HEK293 (cell line): ENCODE measurements at regions not wholly inside any gene's neighbourhood (a gene's known extent, or its start where the extent isn't known, plus 50 kb on each side); places are given as distances from the start of the nearest gene placed in this dataset.

Source experiments
- CTCF ChIA-PET: fragments of 350-600 bp; formaldehyde crosslinking; extraction: SDS; loops from one replicate; lab custom pipeline; 2021; ENCODE audit warnings: antibody characterized with exemption; lab: Yijun Ruan, JAX
- POLR2A ChIA-PET: fragments of 300-600 bp; formaldehyde crosslinking; extraction: SDS; loops from one replicate; lab custom pipeline; 2020; ENCODE audit warnings: antibody characterized with exemption, inconsistent platforms; lab: Yijun Ruan, JAX
- H3K27ac ChIP-seq: fragments of 200-500 bp; sonication (Bioruptor generic); 2 replicates; pipeline ENCODE4 v1.5.1; 2014; ENCODE audit warnings: low read depth, low read length, control low read depth, inconsistent platforms; ENCODE audit errors: extremely low read depth
- H3K36me3 ChIP-seq, 2 experiments: fragments of 200-500 bp in 1 of 2; sonication (Bioruptor generic) in 1 of 2; 1 replicate in 1 of 2; 2 replicates in 1 of 2; pipeline ENCODE4 v1.5.1; 2014 to 2017; ENCODE audit warnings: inconsistent platforms in 2 of 2, low read length in 2 of 2; ENCODE audit not compliant: control insufficient read depth in 2 of 2, insufficient read depth in 1 of 2
- H3K4me1 ChIP-seq: fragments of 200-500 bp; sonication (Bioruptor generic); 2 replicates; pipeline ENCODE4 v1.5.1; 2014; ENCODE audit warnings: mild to moderate bottlenecking, low read length, inconsistent platforms; ENCODE audit not compliant: control insufficient read depth, insufficient read depth
- H3K4me3 ChIP-seq: 2 replicates; pipeline ENCODE4 v1.5.1; 2011; ENCODE audit warnings: low read depth, mild to moderate bottlenecking, control low read depth, low read length, moderate library complexity
- H3K9me3 ChIP-seq: fragments of 200-500 bp; sonication (Bioruptor generic); 2 replicates; pipeline ENCODE4 v1.5.1; 2014; ENCODE audit warnings: low read depth, low read length, inconsistent platforms; ENCODE audit not compliant: control insufficient read depth, insufficient read depth
- BCL6B ChIP-seq: fragments of 450-650 bp; formaldehyde crosslinking; IDR thresholded peaks from 2 replicates; pipeline ENCODE4 v1.5.1; 2017; ENCODE audit warnings: missing biosample characterization, missing genetic modification characterization
- KLF10 ChIP-seq: fragments of 450-650 bp; IDR thresholded peaks from 2 replicates; pipeline ENCODE4 v1.5.1; 2018; ENCODE audit warnings: missing biosample characterization, mild to moderate bottlenecking, missing genetic modification characterization
- MYNN ChIP-seq: fragments of 450-650 bp; formaldehyde crosslinking; IDR thresholded peaks from 2 replicates; pipeline ENCODE4 v1.5.1; 2016; ENCODE audit warnings: missing biosample characterization, missing genetic modification characterization, borderline replicate concordance
- TRIM28 ChIP-seq: IDR thresholded peaks from 2 replicates; pipeline ENCODE4 v1.6.1; 2011; ENCODE audit warnings: low read length, control low read depth, borderline replicate concordance
- ZFP3 ChIP-seq: fragments of 450-650 bp; formaldehyde crosslinking; IDR thresholded peaks from 2 replicates; pipeline ENCODE4 v1.5.1; 2016; ENCODE audit warnings: low read depth, missing biosample characterization, missing genetic modification characterization
- ZNF132 ChIP-seq: fragments of 450-650 bp; formaldehyde crosslinking; IDR thresholded peaks from 2 replicates; pipeline ENCODE4 v1.5.1; 2017; ENCODE audit warnings: missing biosample characterization, missing genetic modification characterization, borderline replicate concordance
- ZNF157 ChIP-seq: fragments of 450-650 bp; formaldehyde crosslinking; IDR thresholded peaks from 2 replicates; pipeline ENCODE4 v1.5.1; 2016; ENCODE audit warnings: missing biosample characterization, missing genetic modification characterization
- ZNF174 ChIP-seq: fragments of 450-650 bp; formaldehyde crosslinking; IDR thresholded peaks from 2 replicates; pipeline ENCODE4 v1.5.0; 2017; ENCODE audit warnings: missing biosample characterization, mild to moderate bottlenecking, missing genetic modification characterization
- ZNF23 ChIP-seq: fragments of 450-650 bp; formaldehyde crosslinking; IDR thresholded peaks from 2 replicates; pipeline ENCODE4 v1.5.1; 2016; ENCODE audit warnings: missing biosample characterization, missing genetic modification characterization, borderline replicate concordance
- ZNF324 ChIP-seq: fragments of 450-650 bp; formaldehyde crosslinking; IDR thresholded peaks from 2 replicates; pipeline ENCODE4 v1.5.1; 2016; ENCODE audit warnings: missing biosample characterization, missing genetic modification characterization
- ZNF366 ChIP-seq: fragments of 450-650 bp; formaldehyde crosslinking; conservative IDR thresholded peaks from 2 replicates; pipeline ENCODE4 v1.5.1; 2016; ENCODE audit warnings: missing biosample characterization, missing genetic modification characterization
- ZNF585B ChIP-seq: fragments of 450-650 bp; formaldehyde crosslinking; IDR thresholded peaks from 2 replicates; pipeline ENCODE4 v1.5.1; 2016; ENCODE audit warnings: missing biosample characterization, missing genetic modification characterization
- ZNF623 ChIP-seq: fragments of 450-650 bp; formaldehyde crosslinking; IDR thresholded peaks from 2 replicates; pipeline ENCODE4 v1.5.1; 2016; ENCODE audit warnings: missing biosample characterization, missing genetic modification characterization
- ZNF660 ChIP-seq: fragments of 450-650 bp; IDR thresholded peaks from 2 replicates; pipeline ENCODE4 v1.5.1; 2018; ENCODE audit warnings: missing biosample characterization, mild to moderate bottlenecking, missing genetic modification characterization
- ZNF701 ChIP-seq: fragments of 450-650 bp; formaldehyde crosslinking; IDR thresholded peaks from 2 replicates; pipeline ENCODE4 v1.5.1; 2016; ENCODE audit warnings: missing biosample characterization, missing genetic modification characterization
- ZNF785 ChIP-seq: fragments of 450-650 bp; formaldehyde crosslinking; IDR thresholded peaks from 2 replicates; pipeline ENCODE4 v1.5.1; 2016; ENCODE audit warnings: missing biosample characterization, missing genetic modification characterization
- ZNF791 ChIP-seq: fragments of 450-650 bp; formaldehyde crosslinking; IDR thresholded peaks from 2 replicates; pipeline ENCODE4 v1.5.1; 2016; ENCODE audit warnings: missing biosample characterization, missing genetic modification characterization
- ZNF792 ChIP-seq: fragments of 450-650 bp; formaldehyde crosslinking; IDR thresholded peaks from 2 replicates; pipeline ENCODE4 v1.5.1; 2016; ENCODE audit warnings: missing biosample characterization, missing genetic modification characterization
- ZSCAN5A ChIP-seq: fragments of 450-650 bp; formaldehyde crosslinking; IDR thresholded peaks from 2 replicates; pipeline ENCODE4 v1.5.1; 2016; ENCODE audit warnings: missing biosample characterization, missing genetic modification characterization

GRCh38 chr10:131478377-131478989, 167.0 kb upstream of the TCERG1L start (continued):
- TF ChIP-seq ZNF23: no peak
- no peak for TF ChIP-seq ZNF174 (tag by site-specific recombination)
- TF ChIP-seq ZNF660 (tag by site-specific recombination): no peak
- TF ChIP-seq ZNF585B (tag by site-specific recombination): no peak

- Histone ChIP-seq H3K4me1 (no peaks in the 10 kb centered on the region), H3K9me3 (no peaks in the 10 kb centered on the region), H3K36me3 (no peaks in the 10 kb centered on the region), H3K4me3 (no peak overlapping the region), H3K27ac (no peak overlapping the region)
- ChIA-PET POLR2A (no interaction called here), CTCF (interaction anchor here (0.6 to 0.9 kb wide), 2 partner anchors 26 to 233 kb away, joined by 3 to 4 read pairs; no protein-coding TSS in a partner anchor)
- no peak for TF ChIP-seq BCL6B
- TF ChIP-seq, all 188 proteins: peak for 0
Measured at GRCh38 chr10:131480066-131480465, 168.5 kb upstream of the TCERG1L start.

- Histone ChIP-seq H3K4me3 (no peak overlapping the region), H3K27ac (no peak overlapping the region), H3K9me3 (no peaks in the 10 kb centered on the region), H3K36me3 (no peaks in the 10 kb centered on the region), H3K4me1 (no peaks in the 10 kb centered on the region)
- TF ChIP-seq ZNF785 (tag by site-specific recombination) (no peak), MYNN (tag by site-specific recombination) (no peak), KLF10 (tag by site-specific recombination) (no peak), ZNF701 (tag by site-specific recombination) (no peak), ZNF132 (tag by site-specific recombination) (no peak), ZNF660 (tag by site-specific recombination) (no peak), TRIM28 (no peak), ZNF791 (no peak), ZNF157 (tag by site-specific recombination) (no peak), ZNF324 (tag by site-specific recombination) (no peak), ZNF366 (tag by site-specific recombination) (no peak)
- ChIA-PET CTCF (interaction anchor here (0.6 kb wide), 2 partner anchors 232 to 591 kb away, joined by 3 to 5 read pairs; no protein-coding TSS in a partner anchor), POLR2A (no interaction called here)
Measured at GRCh38 chr10:131480861-131481260, 169.3 kb upstream of the TCERG1L start.

GRCh38 chr10:131485732-131486131, 174.2 kb upstream of the TCERG1L start:
- ChIA-PET CTCF (no interaction called here), POLR2A (no interaction called here)
- Histone ChIP-seq H3K27ac (no peak overlapping the region), H3K9me3 (no peaks in the 10 kb centered on the region), H3K4me3 (no peak overlapping the region), H3K4me1 (no peaks in the 10 kb centered on the region), H3K36me3 (no peaks in the 10 kb centered on the region)
- TF ChIP-seq ZFP3 (tag by site-specific recombination): no peak
- TF ChIP-seq ZNF792 (tag by site-specific recombination): no peak
- TF ChIP-seq ZSCAN5A (tag by site-specific recombination): no peak
- TF ChIP-seq ZNF623 (tag by site-specific recombination): no peak
- no peak for TF ChIP-seq ZNF23
